ENCODE measurements at regions not wholly inside any gene's neighbourhood (a gene's known extent, or its start where the extent isn't known, plus 50 kb on each side); places are given as distances from the start of the nearest gene placed in this dataset.

- Histone ChIP-seq H3K36me3 (ENCODE audit: insufficient read depth, low read length) (no peaks in the 10 kb centered on the region), H3K79me2 (replicated peaks; ENCODE audit: insufficient read depth, low read length) (no peaks in the 10 kb centered on the region), H3K9me2 (ENCODE audit: insufficient read depth, low read length) (no peaks in the 10 kb centered on the region), H3K9me3 (ENCODE audit: low read length) (no peaks in the 10 kb centered on the region), H3K4me3 (ENCODE audit: low read length) (no peak overlapping the region), H4K20me1 (ENCODE audit: insufficient read depth) (no peaks in the 10 kb centered on the region), H3F3A (ENCODE audit: insufficient read depth, low read length, poor library complexity, severe bottlenecking) (no peaks in the 10 kb centered on the region), H3K4me2 (ENCODE audit: low read length) (no peak overlapping the region), H3K27me3 (ENCODE audit: insufficient read depth, low read depth, low read length) (no peaks in the 10 kb centered on the region), H3K9ac (ENCODE audit: low read length) (no peak overlapping the region), H2AFZ (ENCODE audit: low read depth, low read length) (no peak overlapping the region), H3K27ac (ENCODE audit: low read length) (no peak overlapping the region)
- TF ChIP-seq MXI1 (conservative IDR thresholded peaks at IDR 0.05; ENCODE audit: poor library complexity, severe bottlenecking), result no peak
- no peak for TF ChIP-seq TAF1 (IDR thresholded peaks at IDR 0.05; ENCODE audit: low read depth)
- TF ChIP-seq SMC3 (conservative IDR thresholded peaks at IDR 0.05; ENCODE audit: poor library complexity), result no peak
- no peak for TF ChIP-seq POLR2AphosphoS5 (IDR thresholded peaks at IDR 0.05)
- no peak for TF ChIP-seq RAD21 (conservative IDR thresholded peaks at IDR 0.05)
- TF ChIP-seq REST (IDR thresholded peaks at IDR 0.05; ENCODE audit: borderline replicate concordance), result no peak
Measured at GRCh38 chr5:172588380-172588779, 52.7 kb upstream of the NEURL1B start.

- Histone ChIP-seq H3K79me2 (replicated peaks; ENCODE audit: insufficient read depth, low read length) (no peaks in the 10 kb centered on the region), H3K9me3 (ENCODE audit: low read length) (no peaks in the 10 kb centered on the region), H2AFZ (ENCODE audit: low read depth, low read length) (no peak overlapping the region), H3K36me3 (ENCODE audit: insufficient read depth, low read length) (no peaks in the 10 kb centered on the region), H3K9me2 (ENCODE audit: insufficient read depth, low read length) (no peaks in the 10 kb centered on the region), H4K20me1 (ENCODE audit: insufficient read depth) (no peaks in the 10 kb centered on the region), H3K4me3 (ENCODE audit: low read length) (no peak overlapping the region), H3F3A (ENCODE audit: insufficient read depth, low read length, poor library complexity, severe bottlenecking) (no peaks in the 10 kb centered on the region), H3K27ac (ENCODE audit: low read length) (no peak overlapping the region), H3K4me2 (ENCODE audit: low read length) (no peak overlapping the region), H3K27me3 (ENCODE audit: insufficient read depth, low read depth, low read length) (no peaks in the 10 kb centered on the region), H3K9ac (ENCODE audit: low read length) (no peak overlapping the region)
- TF ChIP-seq MXI1 (conservative IDR thresholded peaks at IDR 0.05; ENCODE audit: poor library complexity, severe bottlenecking), result no peak
- TF ChIP-seq EZH2 (IDR thresholded peaks at IDR 0.05; ENCODE audit: borderline replicate concordance, insufficient read depth, low read length, poor library complexity, severe bottlenecking), result no peak
- TF ChIP-seq POLR2AphosphoS5 (IDR thresholded peaks at IDR 0.05), result no peak
- TF ChIP-seq REST (IDR thresholded peaks at IDR 0.05; ENCODE audit: borderline replicate concordance), result no peak
- no peak for TF ChIP-seq RAD21 (conservative IDR thresholded peaks at IDR 0.05)
- TF ChIP-seq TAF1 (IDR thresholded peaks at IDR 0.05; ENCODE audit: low read depth), result no peak
- TF ChIP-seq EP300 (conservative IDR thresholded peaks at IDR 0.05; ENCODE audit: poor library complexity, severe bottlenecking), result no peak
- no peak for TF ChIP-seq SMC3 (conservative IDR thresholded peaks at IDR 0.05; ENCODE audit: poor library complexity)
- no peak for TF ChIP-seq CTCF (IDR thresholded peaks at IDR 0.05; ENCODE audit: poor library complexity, severe bottlenecking)
Measured at GRCh38 chr5:172587061-172587405, 54.0 kb upstream of the NEURL1B start.

Measured in neural cell (in vitro differentiated cells).